HG02840 (cell line): ENCODE measurements at regions not wholly inside any gene's neighbourhood (a gene's known extent, or its start where the extent isn't known, plus 50 kb on each side); places are given as distances from the start of the nearest gene placed in this dataset.

Experiments used
- ATAC-seq: cut with Tn5 transposase; IDR thresholded peaks from one replicate; pipeline ENCODE4 v1.9.1; 2021; ENCODE audit warnings: mild to moderate bottlenecking, moderate library complexity, moderate number of reproducible peaks; ENCODE audit not compliant: unreplicated experiment, low FRiP score

DNA sequence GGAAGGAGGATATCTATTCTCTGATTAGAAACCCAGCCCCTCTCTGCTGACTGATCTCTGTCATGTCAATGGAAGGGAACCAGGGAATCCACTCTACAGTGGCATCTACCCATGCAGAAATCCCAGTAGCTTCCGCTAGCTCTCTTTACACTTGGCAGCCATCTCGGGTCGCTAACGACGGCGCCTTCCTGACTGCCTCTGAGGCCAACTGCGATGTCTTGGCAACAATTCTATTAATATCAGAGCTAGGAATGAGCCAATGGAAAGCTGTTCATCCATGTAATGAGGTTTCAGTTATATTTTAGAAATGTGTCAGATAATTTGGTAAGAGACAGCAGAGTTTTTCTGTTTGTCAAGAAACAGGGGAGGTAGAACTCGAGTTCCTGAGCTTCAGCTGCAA lies 67.6 kb upstream of the ATP10B start:
- ATAC-seq = no peak

DNA sequence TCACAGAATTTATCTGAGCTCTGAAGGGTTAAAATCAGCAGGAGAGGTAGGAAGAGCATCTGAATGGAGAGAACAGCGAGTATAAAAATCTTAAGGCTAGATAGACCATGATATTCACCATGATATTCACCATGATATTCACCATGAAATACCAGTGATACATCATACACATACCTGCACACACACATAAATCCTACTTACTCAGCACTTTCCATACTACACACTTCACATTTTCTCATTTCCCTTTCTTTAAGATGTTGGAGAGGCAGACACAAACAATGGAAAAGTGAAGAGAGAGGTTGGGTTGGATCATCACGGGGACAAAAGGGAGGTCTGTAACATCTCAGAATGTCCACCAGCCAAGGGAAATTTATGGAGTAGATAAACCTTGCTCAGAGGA lies 66.4 kb upstream of the ATP10B start:
- no peak for ATAC-seq

DNA sequence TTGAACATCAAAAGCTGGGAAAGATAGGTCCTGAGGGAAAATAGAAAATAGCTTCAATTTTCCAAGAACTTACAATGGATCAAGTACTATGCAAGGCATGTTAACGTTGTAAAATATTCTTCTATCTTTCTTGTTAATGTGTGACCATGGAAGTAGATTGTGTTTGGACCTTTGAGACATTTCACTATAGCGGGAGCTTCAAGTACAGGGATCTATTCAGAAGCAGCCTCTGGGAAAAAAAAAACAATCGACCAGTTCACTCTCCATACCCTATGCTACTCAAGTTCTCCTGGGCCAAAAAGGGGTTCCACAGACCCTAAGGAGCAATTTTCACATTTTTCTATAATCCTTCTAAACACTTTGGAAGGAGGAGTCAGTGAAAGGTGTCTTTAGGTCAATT lies 54.1 kb upstream of the ATP10B start:
- no peak for ATAC-seq

DNA sequence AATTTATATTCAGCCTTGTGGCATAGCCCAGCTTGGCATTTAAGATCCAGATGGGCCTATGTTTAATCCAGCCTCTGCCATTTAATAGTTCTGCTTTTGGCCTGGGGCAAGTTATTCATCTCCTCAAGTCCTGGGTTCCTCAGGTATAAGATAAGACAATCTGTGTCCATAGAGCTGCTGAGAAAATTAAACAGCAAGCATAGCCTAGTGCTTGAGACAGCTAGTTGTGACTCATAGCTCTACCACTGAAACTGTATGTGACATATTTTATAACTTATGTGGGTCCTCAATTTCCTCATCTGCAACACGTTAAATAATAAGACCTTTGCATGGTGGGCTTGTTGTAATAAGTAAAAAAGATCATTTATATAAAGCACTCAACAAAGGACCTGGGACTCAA lies 53.3 kb upstream of the ATP10B start:
- ATAC-seq = no peak

DNA sequence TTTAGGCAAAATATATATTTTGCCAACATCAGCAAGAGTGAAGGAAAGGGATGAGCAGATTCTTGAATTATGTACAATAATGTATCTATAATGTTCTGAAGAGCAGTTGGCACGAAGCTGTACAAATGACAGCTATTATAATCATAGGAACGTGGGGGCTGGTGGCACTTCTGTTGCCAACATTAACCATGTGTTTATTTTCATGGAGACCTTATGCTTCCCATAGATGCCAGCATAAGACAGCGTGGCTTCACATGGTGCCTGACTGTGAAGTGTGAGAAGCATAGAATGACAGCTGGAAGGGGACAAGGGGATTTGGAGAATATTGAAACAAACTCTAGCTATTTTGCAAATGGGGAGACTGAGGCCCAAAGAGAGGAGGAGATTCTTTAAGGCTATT lies 52.6 kb upstream of the ATP10B start:
- ATAC-seq = no peak

DNA sequence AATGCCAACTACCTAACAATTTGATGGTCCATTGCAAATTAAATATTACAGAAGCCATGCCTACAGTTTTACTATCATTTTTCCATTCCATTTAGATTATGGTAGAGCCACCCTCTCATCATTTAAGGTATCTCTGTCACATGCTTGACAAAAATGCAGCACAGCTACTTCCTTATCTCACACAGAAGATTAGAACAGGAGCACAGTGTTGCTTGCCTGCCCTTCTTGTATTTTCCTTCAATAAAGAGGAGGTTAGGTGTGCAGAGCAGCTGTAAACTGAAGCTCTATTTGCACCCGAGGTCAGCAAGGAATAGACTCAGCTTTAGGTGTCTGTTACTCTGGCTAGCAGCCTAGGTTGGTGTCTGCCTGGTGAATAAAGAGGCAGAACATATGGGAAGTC lies 51.5 kb upstream of the ATP10B start:
- ATAC-seq = no peak

DNA sequence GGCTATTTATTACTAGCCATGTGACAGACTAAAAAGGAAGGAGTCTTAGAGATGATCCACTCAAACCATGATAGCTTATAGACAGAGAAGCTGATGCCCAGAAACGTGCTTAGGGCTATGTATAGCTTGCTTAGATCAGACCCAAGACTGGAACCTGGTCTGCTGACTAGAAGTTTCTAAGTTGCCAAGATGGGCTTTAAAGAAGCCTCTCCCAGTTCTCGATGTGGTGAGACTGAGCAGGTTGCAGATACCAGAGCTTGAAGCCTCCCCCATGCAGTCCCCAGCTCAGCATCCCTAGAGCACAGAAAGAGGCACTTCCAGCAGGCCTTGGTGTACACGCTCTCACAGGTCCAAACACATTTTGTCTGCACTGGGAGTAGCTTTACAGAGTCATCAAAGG lies 51.1 kb upstream of the ATP10B start:
- ATAC-seq = no peak
